GM23338 (cell line): ENCODE measurements at regions not wholly inside any gene's neighbourhood (a gene's known extent, or its start where the extent isn't known, plus 50 kb on each side); places are given as distances from the start of the nearest gene placed in this dataset.
A peak's percentile ranks its signal among the peaks of the same experiment; 100 is the strongest.

ENCODE experiments used
- ATAC-seq: fragments of 200-7000 bp; cut with Tn5 transposase; 3 replicates; pipeline ENCODE4 v1.9.1; 2020
- DNase-seq: peaks from one replicate; pipeline ENCODE4 v3.0.0-alpha.2; 2015; ENCODE audit warnings: low spot score
- H2AFZ ChIP-seq: fragments of 200-600 bp; sonication (generic); 2 replicates; pipeline ENCODE4 v1.8.0; 2016; ENCODE audit warnings: antibody characterized with exemption, mild to moderate bottlenecking, moderate library complexity
- H3F3A ChIP-seq: fragments of 200-600 bp; sonication (generic); replicated peaks from 2 replicates; pipeline ENCODE4 v1.8.0; 2017; ENCODE audit warnings: antibody characterized with exemption, mixed run types, low read depth
- H3K27ac ChIP-seq: fragments of 200-600 bp; sonication (generic); 2 replicates; pipeline ENCODE4 v1.6.1; 2016; ENCODE audit warnings: low read depth
- H3K27me3 ChIP-seq: fragments of 200-600 bp; sonication (generic); 2 replicates; pipeline ENCODE4 v1.8.0; 2016; ENCODE audit warnings: mild to moderate bottlenecking, mixed run types, moderate library complexity; ENCODE audit not compliant: insufficient read depth
- H3K36me3 ChIP-seq: fragments of 200-600 bp; sonication (generic); 2 replicates; pipeline ENCODE4 v1.8.0; 2016; ENCODE audit warnings: mild to moderate bottlenecking; ENCODE audit not compliant: insufficient read depth
- H3K4me1 ChIP-seq: fragments of 200-600 bp; sonication (generic); 2 replicates; pipeline ENCODE4 v1.8.0; 2016; ENCODE audit warnings: mild to moderate bottlenecking, moderate library complexity; ENCODE audit not compliant: insufficient read depth
- H3K4me2 ChIP-seq: fragments of 200-600 bp; sonication (generic); 2 replicates; pipeline ENCODE4 v1.7.1; 2017; ENCODE audit warnings: mixed run types
- H3K4me3 ChIP-seq: fragments of 200-600 bp; sonication (generic); 2 replicates; pipeline ENCODE4 v1.6.1; 2016; ENCODE audit warnings: mixed run types
- H3K79me2 ChIP-seq: fragments of 200-600 bp; sonication (generic); replicated peaks from 2 replicates; pipeline ENCODE4 v1.8.0; 2017; ENCODE audit warnings: mild to moderate bottlenecking; ENCODE audit not compliant: insufficient read depth
- H3K9me2 ChIP-seq: fragments of 200-600 bp; sonication (generic); 2 replicates; pipeline ENCODE4 v1.8.0; 2017; ENCODE audit not compliant: insufficient read depth
- H4K20me1 ChIP-seq: fragments of 200-600 bp; sonication (generic); replicated peaks from 2 replicates; pipeline ENCODE4 v1.8.0; 2017; ENCODE audit warnings: mild to moderate bottlenecking; ENCODE audit not compliant: insufficient read depth
- H3K27ac Mint-ChIP-seq: 2 replicates; pipeline ENCODE4 v1.8.0; 2020; ENCODE audit warnings: inconsistent platforms, mild to moderate bottlenecking, moderate library complexity, mixed read lengths
- H3K27me3 Mint-ChIP-seq: 3 replicates; pipeline ENCODE4 v1.8.0; 2022; ENCODE audit warnings: low read depth, mild to moderate bottlenecking, moderate library complexity, mixed read lengths, inconsistent platforms; ENCODE audit not compliant: insufficient read depth, poor library complexity
- H3K36me3 Mint-ChIP-seq: 3 replicates; pipeline ENCODE4 v1.8.0; 2021; ENCODE audit warnings: low read depth, mild to moderate bottlenecking, inconsistent platforms, moderate library complexity, mixed read lengths
- H3K4me1 Mint-ChIP-seq: 3 replicates; pipeline ENCODE4 v1.8.0; 2020; ENCODE audit warnings: mild to moderate bottlenecking, inconsistent platforms, mixed read lengths
- H3K4me3 Mint-ChIP-seq: 3 replicates; pipeline ENCODE4 v1.8.0; 2021; ENCODE audit warnings: moderate library complexity, mild to moderate bottlenecking, inconsistent platforms, mixed read lengths
- H3K9me3 Mint-ChIP-seq: 3 replicates; pipeline ENCODE4 v1.8.0; 2020; ENCODE audit warnings: moderate library complexity, mild to moderate bottlenecking, inconsistent platforms, mixed read lengths
- CREB1 ChIP-seq: fragments of 250-450 bp; sonication (Bioruptor Pico); IDR thresholded peaks from 2 replicates; pipeline ENCODE4 v1.5.0; 2020; ENCODE audit warnings: low read depth, mild to moderate bottlenecking, moderate library complexity
- CTCF ChIP-seq, 2 experiments: fragments of 200-600 bp in 1 of 2; sonication (generic) in 1 of 2; conservative IDR thresholded peaks; 2 replicates each; pipeline versions ENCODE4 v1.5.1 to v1.6.1; 2016 to 2017; ENCODE audit warnings: antibody characterized with exemption in 2 of 2, low read depth in 2 of 2, mild to moderate bottlenecking in 2 of 2, moderate library complexity in 1 of 2
- EZH2 ChIP-seq: fragments of 200-600 bp; sonication (generic); IDR thresholded peaks from one replicate; pipeline ENCODE4 v1.8.0; 2017; ENCODE audit warnings: antibody characterized with exemption, mild to moderate bottlenecking, low read depth; ENCODE audit not compliant: unreplicated experiment
- EZH2phosphoT487 ChIP-seq: fragments of 200-600 bp; sonication (generic); IDR thresholded peaks from one replicate; pipeline ENCODE4 v1.8.1; 2018; ENCODE audit warnings: antibody characterized with exemption; ENCODE audit not compliant: unreplicated experiment
- JUNB ChIP-seq: IDR thresholded peaks from one replicate; pipeline ENCODE4 v1.6.1; 2016; ENCODE audit warnings: antibody characterized with exemption; ENCODE audit not compliant: unreplicated experiment
- NANOG ChIP-seq: IDR thresholded peaks from 2 replicates; pipeline ENCODE4 v1.6.1; 2016; ENCODE audit warnings: antibody characterized with exemption, borderline replicate concordance
- POLR2AphosphoS5 ChIP-seq: IDR thresholded peaks from 2 replicates; pipeline ENCODE4 v1.6.1; 2016; ENCODE audit warnings: antibody characterized with exemption, low read depth
- STAT1 ChIP-seq: IDR thresholded peaks from one replicate; pipeline ENCODE4 v1.6.1; 2016; ENCODE audit warnings: antibody characterized with exemption; ENCODE audit not compliant: unreplicated experiment
- ZNF114 ChIP-seq: fragments of 250-450 bp; sonication (Bioruptor Pico); IDR thresholded peaks from 2 replicates; pipeline ENCODE4 v1.5.0; 2020; ENCODE audit warnings: mild to moderate bottlenecking, moderate library complexity
- ZNF331 ChIP-seq: fragments of 250-450 bp; sonication (Bioruptor Pico); IDR thresholded peaks from 2 replicates; pipeline ENCODE4 v1.5.0; 2020; ENCODE audit warnings: low read depth, mild to moderate bottlenecking, moderate library complexity
- TF ChIP-seq, protein P1 (sequence below): IDR thresholded peaks from one replicate; pipeline ENCODE4 v1.6.1; 2018; ENCODE audit warnings: antibody characterized with exemption; ENCODE audit not compliant: unreplicated experiment
- TF ChIP-seq, protein P2 (sequence below): fragments of 250-450 bp; sonication (Bioruptor Pico); IDR thresholded peaks from 2 replicates; pipeline ENCODE4 v1.5.0; 2020; ENCODE audit warnings: mild to moderate bottlenecking, moderate library complexity
- TF ChIP-seq, protein P3 (sequence below): IDR thresholded peaks from 2 replicates; pipeline ENCODE4 v1.6.1; 2016; ENCODE audit warnings: antibody characterized with exemption

DNA sequence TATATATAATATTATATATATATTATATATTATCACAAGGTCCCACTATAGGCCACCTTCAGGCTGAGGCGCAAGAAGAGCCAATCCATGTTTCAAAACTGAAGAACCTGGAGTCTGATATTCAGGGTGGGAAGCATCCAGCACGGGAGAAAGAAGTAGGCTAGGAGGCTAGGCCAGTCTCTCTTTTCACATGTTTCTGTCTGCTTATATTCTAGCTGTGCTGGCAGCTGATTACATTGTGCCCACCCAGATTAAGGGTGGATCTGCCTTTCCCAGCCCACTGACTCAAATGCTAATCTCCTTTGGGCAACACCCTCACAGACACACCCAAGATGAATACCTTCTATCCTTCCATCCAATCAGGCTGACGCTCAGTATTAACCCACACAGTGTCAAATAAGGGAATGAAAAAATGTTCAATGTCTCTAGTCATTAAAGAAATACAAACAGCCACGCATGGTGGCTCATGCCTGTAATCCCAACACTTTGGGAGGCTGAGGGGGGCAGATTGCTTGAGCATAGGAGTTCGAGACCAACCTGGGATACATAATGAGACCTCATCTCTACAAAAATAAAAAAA lies 135.4 kb upstream of the PCBD1 start:
- H3K4me1 ChIP-seq, result no peaks in the 10 kb centered on the region
- no peaks in the 10 kb centered on the region for H4K20me1 ChIP-seq
- H3F3A ChIP-seq, result no peaks in the 10 kb centered on the region
- no peaks in the 10 kb centered on the region for H3K9me2 ChIP-seq
- Mint-ChIP-seq H3K4me3 (no peak overlapping the region), H3K36me3 (no peaks in the 10 kb centered on the region; the same call in 2 of the 3 replicates), H3K9me3 (peaks cover 13% of the 10 kb centered on the region), H3K27me3 (peaks cover 5% of the 10 kb centered on the region), H3K27ac (no peak overlapping the region), H3K4me1 (no peaks in the 10 kb centered on the region)
- H3K79me2 ChIP-seq, result no peaks in the 10 kb centered on the region
- no peak for ATAC-seq
- peak overlapping the region; percentile 74; the same call in 1 of the 2 replicates for H2AFZ ChIP-seq
- TF ChIP-seq EZH2phosphoT487, result no peak
- no peak for TF ChIP-seq CTCF (conservative IDR thresholded peaks at IDR 0.05; ENCODE audit: low read depth in 2 of 2)
- TF ChIP-seq, protein P1, sequence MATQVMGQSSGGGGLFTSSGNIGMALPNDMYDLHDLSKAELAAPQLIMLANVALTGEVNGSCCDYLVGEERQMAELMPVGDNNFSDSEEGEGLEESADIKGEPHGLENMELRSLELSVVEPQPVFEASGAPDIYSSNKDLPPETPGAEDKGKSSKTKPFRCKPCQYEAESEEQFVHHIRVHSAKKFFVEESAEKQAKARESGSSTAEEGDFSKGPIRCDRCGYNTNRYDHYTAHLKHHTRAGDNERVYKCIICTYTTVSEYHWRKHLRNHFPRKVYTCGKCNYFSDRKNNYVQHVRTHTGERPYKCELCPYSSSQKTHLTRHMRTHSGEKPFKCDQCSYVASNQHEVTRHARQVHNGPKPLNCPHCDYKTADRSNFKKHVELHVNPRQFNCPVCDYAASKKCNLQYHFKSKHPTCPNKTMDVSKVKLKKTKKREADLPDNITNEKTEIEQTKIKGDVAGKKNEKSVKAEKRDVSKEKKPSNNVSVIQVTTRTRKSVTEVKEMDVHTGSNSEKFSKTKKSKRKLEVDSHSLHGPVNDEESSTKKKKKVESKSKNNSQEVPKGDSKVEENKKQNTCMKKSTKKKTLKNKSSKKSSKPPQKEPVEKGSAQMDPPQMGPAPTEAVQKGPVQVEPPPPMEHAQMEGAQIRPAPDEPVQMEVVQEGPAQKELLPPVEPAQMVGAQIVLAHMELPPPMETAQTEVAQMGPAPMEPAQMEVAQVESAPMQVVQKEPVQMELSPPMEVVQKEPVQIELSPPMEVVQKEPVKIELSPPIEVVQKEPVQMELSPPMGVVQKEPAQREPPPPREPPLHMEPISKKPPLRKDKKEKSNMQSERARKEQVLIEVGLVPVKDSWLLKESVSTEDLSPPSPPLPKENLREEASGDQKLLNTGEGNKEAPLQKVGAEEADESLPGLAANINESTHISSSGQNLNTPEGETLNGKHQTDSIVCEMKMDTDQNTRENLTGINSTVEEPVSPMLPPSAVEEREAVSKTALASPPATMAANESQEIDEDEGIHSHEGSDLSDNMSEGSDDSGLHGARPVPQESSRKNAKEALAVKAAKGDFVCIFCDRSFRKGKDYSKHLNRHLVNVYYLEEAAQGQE, result no peak
- TF ChIP-seq, protein P2, sequence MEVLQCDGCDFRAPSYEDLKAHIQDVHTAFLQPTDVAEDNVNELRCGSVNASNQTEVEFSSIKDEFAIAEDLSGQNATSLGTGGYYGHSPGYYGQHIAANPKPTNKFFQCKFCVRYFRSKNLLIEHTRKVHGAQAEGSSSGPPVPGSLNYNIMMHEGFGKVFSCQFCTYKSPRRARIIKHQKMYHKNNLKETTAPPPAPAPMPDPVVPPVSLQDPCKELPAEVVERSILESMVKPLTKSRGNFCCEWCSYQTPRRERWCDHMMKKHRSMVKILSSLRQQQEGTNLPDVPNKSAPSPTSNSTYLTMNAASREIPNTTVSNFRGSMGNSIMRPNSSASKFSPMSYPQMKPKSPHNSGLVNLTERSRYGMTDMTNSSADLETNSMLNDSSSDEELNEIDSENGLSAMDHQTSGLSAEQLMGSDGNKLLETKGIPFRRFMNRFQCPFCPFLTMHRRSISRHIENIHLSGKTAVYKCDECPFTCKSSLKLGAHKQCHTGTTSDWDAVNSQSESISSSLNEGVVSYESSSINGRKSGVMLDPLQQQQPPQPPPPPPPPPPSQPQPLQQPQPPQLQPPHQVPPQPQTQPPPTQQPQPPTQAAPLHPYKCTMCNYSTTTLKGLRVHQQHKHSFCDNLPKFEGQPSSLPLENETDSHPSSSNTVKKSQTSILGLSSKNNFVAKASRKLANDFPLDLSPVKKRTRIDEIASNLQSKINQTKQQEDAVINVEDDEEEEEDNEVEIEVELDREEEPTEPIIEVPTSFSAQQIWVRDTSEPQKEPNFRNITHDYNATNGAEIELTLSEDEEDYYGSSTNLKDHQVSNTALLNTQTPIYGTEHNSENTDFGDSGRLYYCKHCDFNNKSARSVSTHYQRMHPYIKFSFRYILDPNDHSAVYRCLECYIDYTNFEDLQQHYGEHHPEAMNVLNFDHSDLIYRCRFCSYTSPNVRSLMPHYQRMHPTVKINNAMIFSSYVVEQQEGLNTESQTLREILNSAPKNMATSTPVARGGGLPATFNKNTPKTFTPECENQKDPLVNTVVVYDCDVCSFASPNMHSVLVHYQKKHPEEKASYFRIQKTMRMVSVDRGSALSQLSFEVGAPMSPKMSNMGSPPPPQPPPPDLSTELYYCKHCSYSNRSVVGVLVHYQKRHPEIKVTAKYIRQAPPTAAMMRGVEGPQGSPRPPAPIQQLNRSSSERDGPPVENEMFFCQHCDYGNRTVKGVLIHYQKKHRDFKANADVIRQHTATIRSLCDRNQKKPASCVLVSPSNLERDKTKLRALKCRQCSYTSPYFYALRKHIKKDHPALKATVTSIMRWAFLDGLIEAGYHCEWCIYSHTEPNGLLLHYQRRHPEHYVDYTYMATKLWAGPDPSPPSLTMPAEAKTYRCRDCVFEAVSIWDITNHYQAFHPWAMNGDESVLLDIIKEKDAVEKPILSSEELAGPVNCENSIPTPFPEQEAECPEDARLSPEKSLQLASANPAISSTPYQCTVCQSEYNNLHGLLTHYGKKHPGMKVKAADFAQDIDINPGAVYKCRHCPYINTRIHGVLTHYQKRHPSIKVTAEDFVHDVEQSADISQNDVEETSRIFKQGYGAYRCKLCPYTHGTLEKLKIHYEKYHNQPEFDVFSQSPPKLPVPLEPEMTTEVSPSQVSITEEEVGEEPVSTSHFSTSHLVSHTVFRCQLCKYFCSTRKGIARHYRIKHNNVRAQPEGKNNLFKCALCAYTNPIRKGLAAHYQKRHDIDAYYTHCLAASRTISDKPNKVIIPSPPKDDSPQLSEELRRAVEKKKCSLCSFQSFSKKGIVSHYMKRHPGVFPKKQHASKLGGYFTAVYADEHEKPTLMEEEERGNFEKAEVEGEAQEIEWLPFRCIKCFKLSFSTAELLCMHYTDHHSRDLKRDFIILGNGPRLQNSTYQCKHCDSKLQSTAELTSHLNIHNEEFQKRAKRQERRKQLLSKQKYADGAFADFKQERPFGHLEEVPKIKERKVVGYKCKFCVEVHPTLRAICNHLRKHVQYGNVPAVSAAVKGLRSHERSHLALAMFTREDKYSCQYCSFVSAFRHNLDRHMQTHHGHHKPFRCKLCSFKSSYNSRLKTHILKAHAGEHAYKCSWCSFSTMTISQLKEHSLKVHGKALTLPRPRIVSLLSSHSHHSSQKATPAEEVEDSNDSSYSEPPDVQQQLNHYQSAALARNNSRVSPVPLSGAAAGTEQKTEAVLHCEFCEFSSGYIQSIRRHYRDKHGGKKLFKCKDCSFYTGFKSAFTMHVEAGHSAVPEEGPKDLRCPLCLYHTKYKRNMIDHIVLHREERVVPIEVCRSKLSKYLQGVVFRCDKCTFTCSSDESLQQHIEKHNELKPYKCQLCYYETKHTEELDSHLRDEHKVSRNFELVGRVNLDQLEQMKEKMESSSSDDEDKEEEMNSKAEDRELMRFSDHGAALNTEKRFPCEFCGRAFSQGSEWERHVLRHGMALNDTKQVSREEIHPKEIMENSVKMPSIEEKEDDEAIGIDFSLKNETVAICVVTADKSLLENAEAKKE (CRISPR knock-in tag), result no peak
- no peak for TF ChIP-seq ZNF331 (CRISPR knock-in tag)
- TF ChIP-seq EZH2, result no peak
- no peak for TF ChIP-seq ZNF114 (CRISPR knock-in tag)
- TF ChIP-seq, protein P3, sequence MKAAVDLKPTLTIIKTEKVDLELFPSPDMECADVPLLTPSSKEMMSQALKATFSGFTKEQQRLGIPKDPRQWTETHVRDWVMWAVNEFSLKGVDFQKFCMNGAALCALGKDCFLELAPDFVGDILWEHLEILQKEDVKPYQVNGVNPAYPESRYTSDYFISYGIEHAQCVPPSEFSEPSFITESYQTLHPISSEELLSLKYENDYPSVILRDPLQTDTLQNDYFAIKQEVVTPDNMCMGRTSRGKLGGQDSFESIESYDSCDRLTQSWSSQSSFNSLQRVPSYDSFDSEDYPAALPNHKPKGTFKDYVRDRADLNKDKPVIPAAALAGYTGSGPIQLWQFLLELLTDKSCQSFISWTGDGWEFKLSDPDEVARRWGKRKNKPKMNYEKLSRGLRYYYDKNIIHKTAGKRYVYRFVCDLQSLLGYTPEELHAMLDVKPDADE, result no peak
- TF ChIP-seq CREB1, result no peak
- no peak for TF ChIP-seq JUNB
- no peak for TF ChIP-seq STAT1
- no peak for TF ChIP-seq POLR2AphosphoS5
- no peak for TF ChIP-seq NANOG
- H3K4me3 ChIP-seq, result no peak overlapping the region
- H3K36me3 ChIP-seq, result no peaks in the 10 kb centered on the region
- no peak overlapping the region for H3K27ac ChIP-seq
- no peak overlapping the region for H3K4me2 ChIP-seq
- no peak for DNase-seq
- no peaks in the 10 kb centered on the region for H3K27me3 ChIP-seq
